ENCODE measurements at regions not wholly inside any gene's neighbourhood (a gene's known extent, or its start where the extent isn't known, plus 50 kb on each side); places are given as distances from the start of the nearest gene placed in this dataset.

GRCh38 chr22:49330421-49331222 is 497.1 kb downstream of the BRD1 start:
- DNase-seq: no peak

- no peak for DNase-seq
Measured at GRCh38 chr22:49329636-49330035, 498.0 kb downstream of the BRD1 start.

- no peak for DNase-seq
Measured at GRCh38 chr22:49328630-49329405, 498.9 kb downstream of the BRD1 start.

- no peak for DNase-seq
Measured at GRCh38 chr22:49328118-49328475, 499.6 kb downstream of the BRD1 start.

- no peak for DNase-seq
Measured at GRCh38 chr22:49327411-49328117, 500.1 kb downstream of the BRD1 start.

- DNase-seq: no peak
Measured at GRCh38 chr22:49326558-49326957, 501.1 kb downstream of the BRD1 start.

GRCh38 chr22:49325531-49326395 is 501.9 kb downstream of the BRD1 start:
- no peak for DNase-seq

- no peak for DNase-seq
Measured at GRCh38 chr22:49324527-49325491, 502.9 kb downstream of the BRD1 start.

GRCh38 chr22:49323751-49324415 is 503.8 kb downstream of the BRD1 start:
- no peak for DNase-seq

- no peak for DNase-seq
Measured at GRCh38 chr22:49322861-49323622, 504.6 kb downstream of the BRD1 start.

- DNase-seq: no peak
Measured at GRCh38 chr22:49322231-49322630, 505.4 kb downstream of the BRD1 start.

GRCh38 chr22:49321477-49322055 is 506.1 kb downstream of the BRD1 start:
- DNase-seq: no peak

- DNase-seq: no peak
Measured at GRCh38 chr22:49320714-49321476, 506.8 kb downstream of the BRD1 start.

- no peak for DNase-seq
Measured at GRCh38 chr22:49317369-49317768, 510.3 kb downstream of the BRD1 start.

GRCh38 chr22:49312601-49313000 is 515.1 kb downstream of the BRD1 start:
- no peak for DNase-seq

- DNase-seq: no peak
Measured at GRCh38 chr22:49310354-49310753, 517.3 kb downstream of the BRD1 start.

- no peak for DNase-seq
Measured at GRCh38 chr22:49308300-49308699, 519.4 kb downstream of the BRD1 start.

GRCh38 chr22:49307870-49308269 is 519.8 kb downstream of the BRD1 start:
- DNase-seq: no peak

- no peak for DNase-seq
Measured at GRCh38 chr22:49307481-49307830, 520.2 kb downstream of the BRD1 start.

Data from NCI-H1105 (cell line).